ENCODE measurements at regions not wholly inside any gene's neighbourhood (a gene's known extent, or its start where the extent isn't known, plus 50 kb on each side); places are given as distances from the start of the nearest gene placed in this dataset.

- Histone ChIP-seq H3K27me3 (replicated peaks in 1 of 2; ENCODE audit: control insufficient read depth in 2 of 2, extremely low read depth in 1 of 2, insufficient read depth in 2 of 2, low read length in 1 of 2) (no peaks in the 10 kb centered on the region), H3K36me3 (ENCODE audit: control insufficient read depth in 2 of 2, extremely low read depth in 1 of 2, insufficient read depth in 1 of 2, low read length in 1 of 2) (no peaks in the 10 kb centered on the region), H3K9me3 (no peaks in the 10 kb centered on the region), H3K4me1 (ENCODE audit: control insufficient read depth in 1 of 2, extremely low read depth in 1 of 2, insufficient read depth in 2 of 2, low read length in 2 of 2) (no peaks in the 10 kb centered on the region), H3K4me3 (ENCODE audit: control insufficient read depth in 1 of 2, extremely low read depth in 1 of 2, low read length in 1 of 2) (no peak overlapping the region), H3K27ac (ENCODE audit: low read length) (no peak overlapping the region)
- ATAC-seq (replicated peaks in 1 of 4) (no peak), DNase-seq (no peak)
- H3K9me3 Mint-ChIP-seq: peaks cover 0 to 5% (median 2%) of the 10 kb centered on the region in 3 donors
- no peak overlapping the region for H3K27ac Mint-ChIP-seq
- H3K4me3 Mint-ChIP-seq: no peak overlapping the region
- H3K27me3 Mint-ChIP-seq: no peaks in the 10 kb centered on the region
- H3K4me1 Mint-ChIP-seq: no peaks in the 10 kb centered on the region
- H3K36me3 Mint-ChIP-seq: no peaks in the 10 kb centered on the region
- POLR2A ChIA-PET: no interaction called here
- CTCF ChIA-PET: no interaction called here
- WGBS (ENCODE audit: insufficient coverage): no CpG with 5 or more reads among the region's 1 CpG
Measured at GRCh38 chr5:125722550-125722949, 700.7 kb upstream of the GRAMD2B start.

GRCh38 chr5:125725691-125726090 lies 697.5 kb upstream of the GRAMD2B start:
- WGBS (ENCODE audit: insufficient coverage): 40% methylated on average over 1 of the region's 4 CpGs
- Histone ChIP-seq H3K4me3 (ENCODE audit: control insufficient read depth in 1 of 2, extremely low read depth in 1 of 2, low read length in 1 of 2) (no peak overlapping the region), H3K27ac (ENCODE audit: low read length) (no peak overlapping the region), H3K27me3 (replicated peaks in 1 of 2; ENCODE audit: control insufficient read depth in 2 of 2, extremely low read depth in 1 of 2, insufficient read depth in 2 of 2, low read length in 1 of 2) (no peaks in the 10 kb centered on the region), H3K36me3 (ENCODE audit: control insufficient read depth in 2 of 2, extremely low read depth in 1 of 2, insufficient read depth in 1 of 2, low read length in 1 of 2) (no peaks in the 10 kb centered on the region), H3K9me3 (no peaks in the 10 kb centered on the region), H3K4me1 (ENCODE audit: control insufficient read depth in 1 of 2, extremely low read depth in 1 of 2, insufficient read depth in 2 of 2, low read length in 2 of 2) (no peaks in the 10 kb centered on the region)
- H3K36me3 Mint-ChIP-seq: no peaks in the 10 kb centered on the region
- H3K27me3 Mint-ChIP-seq: no peaks in the 10 kb centered on the region
- no peak overlapping the region for H3K4me3 Mint-ChIP-seq
- no peak overlapping the region for H3K27ac Mint-ChIP-seq
- peaks cover 0 to 10% (median 3%) of the 10 kb centered on the region in 3 donors for H3K9me3 Mint-ChIP-seq
- ChIA-PET CTCF (no interaction called here), POLR2A (no interaction called here)
- ATAC-seq (replicated peaks in 1 of 4): no peak
- H3K4me1 Mint-ChIP-seq: no peaks in the 10 kb centered on the region
- DNase-seq: no peak

DNA sequence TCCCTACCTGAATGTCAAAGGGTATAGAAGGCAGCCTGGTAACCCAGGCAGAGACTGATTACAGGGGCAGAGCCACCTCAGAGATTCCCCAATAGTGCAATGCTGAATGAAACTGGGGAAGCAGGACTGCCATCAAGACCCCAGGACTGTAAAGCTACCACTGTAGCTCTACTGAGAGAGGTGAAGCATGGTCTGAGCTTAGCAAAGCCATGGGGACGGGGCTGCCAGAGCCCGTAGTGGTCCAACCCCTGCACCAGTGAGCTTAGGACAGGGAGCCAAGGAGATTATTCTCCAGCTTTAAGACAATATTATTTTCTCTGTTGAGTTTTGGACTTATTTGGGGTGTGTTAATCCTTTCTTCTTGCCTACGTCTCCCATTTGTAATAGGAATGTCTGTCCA lies 679.3 kb upstream of the GRAMD2B start:
- WGBS (ENCODE audit: insufficient coverage): no CpG with 5 or more reads among the region's 3 CpGs
- POLR2A ChIA-PET: no interaction called here
- ATAC-seq (replicated peaks in 1 of 4) (no peak), DNase-seq (no peak)
- Histone ChIP-seq H3K27me3 (replicated peaks in 1 of 2; ENCODE audit: control insufficient read depth in 2 of 2, extremely low read depth in 1 of 2, insufficient read depth in 2 of 2, low read length in 1 of 2) (no peaks in the 10 kb centered on the region), H3K4me3 (ENCODE audit: control insufficient read depth in 1 of 2, extremely low read depth in 1 of 2, low read length in 1 of 2) (no peak overlapping the region), H3K27ac (ENCODE audit: low read length) (no peak overlapping the region), H3K9me3 (no peaks in the 10 kb centered on the region), H3K4me1 (ENCODE audit: control insufficient read depth in 1 of 2, extremely low read depth in 1 of 2, insufficient read depth in 2 of 2, low read length in 2 of 2) (no peaks in the 10 kb centered on the region), H3K36me3 (ENCODE audit: control insufficient read depth in 2 of 2, extremely low read depth in 1 of 2, insufficient read depth in 1 of 2, low read length in 1 of 2) (no peaks in the 10 kb centered on the region)
- Mint-ChIP-seq H3K27ac (no peak overlapping the region), H3K9me3 (peaks cover 13 to 20% (median 19%) of the 10 kb centered on the region in 3 donors), H3K27me3 (no peaks in the 10 kb centered on the region), H3K36me3 (no peaks in the 10 kb centered on the region), H3K4me3 (no peak overlapping the region), H3K4me1 (no peaks in the 10 kb centered on the region)
- CTCF ChIA-PET: no interaction called here

- H3K4me1 ChIP-seq (ENCODE audit: control insufficient read depth in 1 of 2, extremely low read depth in 1 of 2, insufficient read depth in 2 of 2, low read length in 2 of 2): no peaks in the 10 kb centered on the region
- peaks cover 13 to 18% (median 16%) of the 10 kb centered on the region in 3 donors for H3K9me3 Mint-ChIP-seq
- H3K36me3 Mint-ChIP-seq: no peaks in the 10 kb centered on the region
- WGBS (ENCODE audit: insufficient coverage): no CpG with 5 or more reads among the region's 1 CpG
- H3K27me3 ChIP-seq (replicated peaks in 1 of 2; ENCODE audit: control insufficient read depth in 2 of 2, extremely low read depth in 1 of 2, insufficient read depth in 2 of 2, low read length in 1 of 2): no peaks in the 10 kb centered on the region
- ChIA-PET CTCF (no interaction called here), POLR2A (no interaction called here)
- H3K27ac ChIP-seq (ENCODE audit: low read length): no peak overlapping the region
- H3K27ac Mint-ChIP-seq: no peak overlapping the region
- H3K4me3 ChIP-seq (ENCODE audit: control insufficient read depth in 1 of 2, extremely low read depth in 1 of 2, low read length in 1 of 2): no peak overlapping the region
- DNase-seq (no peak), ATAC-seq (replicated peaks in 1 of 4) (no peak)
- H3K9me3 ChIP-seq: no peaks in the 10 kb centered on the region
- no peak overlapping the region for H3K4me3 Mint-ChIP-seq
- H3K4me1 Mint-ChIP-seq: no peaks in the 10 kb centered on the region
- H3K27me3 Mint-ChIP-seq: no peaks in the 10 kb centered on the region
- no peaks in the 10 kb centered on the region for H3K36me3 ChIP-seq (ENCODE audit: control insufficient read depth in 2 of 2, extremely low read depth in 1 of 2, insufficient read depth in 1 of 2, low read length in 1 of 2)
Measured at GRCh38 chr5:125746917-125747316, 676.3 kb upstream of the GRAMD2B start.

- DNase-seq: no peak
- H3K9me3 Mint-ChIP-seq: peaks cover 3 to 6% (median 4%) of the 10 kb centered on the region in 3 donors
- H3K4me1 ChIP-seq (ENCODE audit: control insufficient read depth in 1 of 2, extremely low read depth in 1 of 2, insufficient read depth in 2 of 2, low read length in 2 of 2): no peaks in the 10 kb centered on the region
- no peaks in the 10 kb centered on the region for H3K27me3 Mint-ChIP-seq
- H3K27me3 ChIP-seq (replicated peaks in 1 of 2; ENCODE audit: control insufficient read depth in 2 of 2, extremely low read depth in 1 of 2, insufficient read depth in 2 of 2, low read length in 1 of 2): no peaks in the 10 kb centered on the region
- H3K36me3 ChIP-seq (ENCODE audit: control insufficient read depth in 2 of 2, extremely low read depth in 1 of 2, insufficient read depth in 1 of 2, low read length in 1 of 2): no peaks in the 10 kb centered on the region
- H3K4me3 ChIP-seq (ENCODE audit: control insufficient read depth in 1 of 2, extremely low read depth in 1 of 2, low read length in 1 of 2): no peak overlapping the region
- no peak overlapping the region for H3K4me3 Mint-ChIP-seq
- WGBS (ENCODE audit: insufficient coverage): no CpG with 5 or more reads among the region's 3 CpGs
- ATAC-seq (replicated peaks in 1 of 4): no peak
- H3K27ac ChIP-seq (ENCODE audit: low read length): no peak overlapping the region
- no peaks in the 10 kb centered on the region for H3K4me1 Mint-ChIP-seq
- no peak overlapping the region for H3K27ac Mint-ChIP-seq
- H3K9me3 ChIP-seq: no peaks in the 10 kb centered on the region
- CTCF ChIA-PET: no interaction called here
- POLR2A ChIA-PET: interaction anchor here in 1 of 2 donors (0.7 kb wide), 1 partner anchor 354 kb away, joined by 3 read pairs; no protein-coding TSS in a partner anchor
- H3K36me3 Mint-ChIP-seq: no peaks in the 10 kb centered on the region
Measured at GRCh38 chr5:125750147-125750860, 672.9 kb upstream of the GRAMD2B start.

DNA sequence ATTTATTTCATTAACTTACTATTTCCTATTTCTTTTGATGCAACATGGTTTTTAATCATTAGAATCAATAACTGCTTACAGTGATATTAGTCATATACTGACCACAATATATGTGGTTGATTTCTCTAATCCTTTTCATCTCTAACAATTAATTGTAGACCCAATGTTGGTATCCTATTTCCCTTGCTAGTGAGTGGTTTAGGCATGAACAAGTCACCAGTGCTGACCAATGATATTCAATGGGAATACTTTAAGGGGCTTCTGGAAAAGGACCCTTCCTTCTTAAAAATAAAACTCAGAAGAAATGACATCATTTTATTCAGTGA lies 672.4 kb upstream of the GRAMD2B start:
- Mint-ChIP-seq H3K36me3 (no peaks in the 10 kb centered on the region), H3K4me1 (no peaks in the 10 kb centered on the region), H3K27me3 (no peaks in the 10 kb centered on the region), H3K4me3 (no peak overlapping the region), H3K27ac (no peak overlapping the region), H3K9me3 (peaks cover 3 to 6% (median 4%) of the 10 kb centered on the region in 3 donors)
- ATAC-seq (replicated peaks in 1 of 4): no peak
- DNase-seq: no peak
- ChIA-PET CTCF (no interaction called here), POLR2A (no interaction called here)
- Histone ChIP-seq H3K27me3 (replicated peaks in 1 of 2; ENCODE audit: control insufficient read depth in 2 of 2, extremely low read depth in 1 of 2, insufficient read depth in 2 of 2, low read length in 1 of 2) (no peaks in the 10 kb centered on the region), H3K27ac (ENCODE audit: low read length) (no peak overlapping the region), H3K36me3 (ENCODE audit: control insufficient read depth in 2 of 2, extremely low read depth in 1 of 2, insufficient read depth in 1 of 2, low read length in 1 of 2) (no peaks in the 10 kb centered on the region), H3K4me1 (ENCODE audit: control insufficient read depth in 1 of 2, extremely low read depth in 1 of 2, insufficient read depth in 2 of 2, low read length in 2 of 2) (no peaks in the 10 kb centered on the region), H3K4me3 (ENCODE audit: control insufficient read depth in 1 of 2, extremely low read depth in 1 of 2, low read length in 1 of 2) (no peak overlapping the region), H3K9me3 (no peaks in the 10 kb centered on the region)

- no peak overlapping the region for H3K4me3 ChIP-seq (ENCODE audit: control insufficient read depth in 1 of 2, extremely low read depth in 1 of 2, low read length in 1 of 2)
- Mint-ChIP-seq H3K4me1 (no peaks in the 10 kb centered on the region), H3K9me3 (peaks cover 0 to 10% (median 7%) of the 10 kb centered on the region in 3 donors), H3K36me3 (no peaks in the 10 kb centered on the region), H3K27me3 (no peaks in the 10 kb centered on the region), H3K27ac (no peak overlapping the region), H3K4me3 (no peak overlapping the region)
- H3K27ac ChIP-seq (ENCODE audit: low read length): no peak overlapping the region
- ATAC-seq (replicated peaks in 1 of 4): no peak
- no peaks in the 10 kb centered on the region for H3K36me3 ChIP-seq (ENCODE audit: control insufficient read depth in 2 of 2, extremely low read depth in 1 of 2, insufficient read depth in 1 of 2, low read length in 1 of 2)
- no peaks in the 10 kb centered on the region for H3K4me1 ChIP-seq (ENCODE audit: control insufficient read depth in 1 of 2, extremely low read depth in 1 of 2, insufficient read depth in 2 of 2, low read length in 2 of 2)
- ChIA-PET POLR2A (no interaction called here), CTCF (no interaction called here)
- no peaks in the 10 kb centered on the region for H3K27me3 ChIP-seq (replicated peaks in 1 of 2; ENCODE audit: control insufficient read depth in 2 of 2, extremely low read depth in 1 of 2, insufficient read depth in 2 of 2, low read length in 1 of 2)
- DNase-seq: no peak
- no CpG with 5 or more reads among the region's 2 CpGs for WGBS (ENCODE audit: insufficient coverage)
- no peaks in the 10 kb centered on the region for H3K9me3 ChIP-seq
Measured at GRCh38 chr5:125756456-125756855, 666.8 kb upstream of the GRAMD2B start.

Data from T-cell (primary cell).